ENCODE measurements at regions not wholly inside any gene's neighbourhood (a gene's known extent, or its start where the extent isn't known, plus 50 kb on each side); places are given as distances from the start of the nearest gene placed in this dataset.

- intact Hi-C loops (cut with micrococcal nuclease): no loop called here
- Histone ChIP-seq H3K36me3 (replicated peaks in 1 of 2; ENCODE audit: control insufficient read depth in 1 of 2, insufficient read depth in 2 of 2, low read length in 2 of 2) (no peaks in the 10 kb centered on the region), H2AFZ (ENCODE audit: insufficient read depth, low read depth, low read length, poor library complexity, severe bottlenecking) (no peak overlapping the region), H3K79me2 (ENCODE audit: insufficient read depth, low read length) (no peaks in the 10 kb centered on the region), H3K4me1 (ENCODE audit: control insufficient read depth in 1 of 2, insufficient read depth in 2 of 2, low read length in 2 of 2) (no peaks in the 10 kb centered on the region), H3K4me2 (replicated peaks; ENCODE audit: extremely low read depth, low read length, poor library complexity, severe bottlenecking) (no peak overlapping the region), H3K4me3 (replicated peaks in 1 of 3; ENCODE audit: low read depth in 2 of 3, low read length in 3 of 3) (no peak overlapping the region), H3K9ac (ENCODE audit: insufficient read depth, low read length, poor library complexity, severe bottlenecking) (no peak overlapping the region), H3K27me3 (ENCODE audit: control insufficient read depth in 2 of 2, insufficient read depth in 2 of 2, low read length in 2 of 2) (no peaks in the 10 kb centered on the region), H3K27ac (ENCODE audit: low read depth in 1 of 2, low read length in 2 of 2) (no peak overlapping the region), H3K9me3 (replicated peaks in 1 of 2; ENCODE audit: control insufficient read depth in 1 of 2, insufficient read depth in 1 of 2, low read length in 2 of 2) (peaks cover 0 to 5% of the 10 kb centered on the region in 2 donors), H4K20me1 (ENCODE audit: insufficient read depth, low read length) (no peaks in the 10 kb centered on the region)
- Mint-ChIP-seq H3K4me1 (no peaks in the 10 kb centered on the region), H3K27me3 (ENCODE audit: low read depth in 3 of 3) (no peaks in the 10 kb centered on the region), H3K4me3 (no peak overlapping the region), H3K9me3 (peaks cover 0 to 8% (median 4%) of the 10 kb centered on the region in 7 donors), H3K36me3 (no peaks in the 10 kb centered on the region), H3K27ac (no peak overlapping the region)
- no peak for TF ChIP-seq CTCF (IDR thresholded peaks at IDR 0.05)
- no CpG with 5 or more reads among the region's 1 CpG for WGBS (ENCODE audit: insufficient coverage)
- no peak for DNase-seq
Observed at GRCh38 chr3:82676356-82677026, 915.0 kb upstream of the GBE1 start.

- Histone ChIP-seq H2AFZ (ENCODE audit: insufficient read depth, low read depth, low read length, poor library complexity, severe bottlenecking) (no peak overlapping the region), H3K27me3 (ENCODE audit: control insufficient read depth in 2 of 2, insufficient read depth in 2 of 2, low read length in 2 of 2) (no peaks in the 10 kb centered on the region), H3K4me3 (replicated peaks in 1 of 3; ENCODE audit: low read depth in 2 of 3, low read length in 3 of 3) (no peak overlapping the region), H3K27ac (ENCODE audit: low read depth in 1 of 2, low read length in 2 of 2) (no peak overlapping the region), H3K79me2 (ENCODE audit: insufficient read depth, low read length) (no peaks in the 10 kb centered on the region), H3K9me3 (replicated peaks in 1 of 2; ENCODE audit: control insufficient read depth in 1 of 2, insufficient read depth in 1 of 2, low read length in 2 of 2) (no peaks in the 10 kb centered on the region), H3K36me3 (replicated peaks in 1 of 2; ENCODE audit: control insufficient read depth in 1 of 2, insufficient read depth in 2 of 2, low read length in 2 of 2) (no peaks in the 10 kb centered on the region), H3K9ac (ENCODE audit: insufficient read depth, low read length, poor library complexity, severe bottlenecking) (no peak overlapping the region), H3K4me1 (ENCODE audit: control insufficient read depth in 1 of 2, insufficient read depth in 2 of 2, low read length in 2 of 2) (no peaks in the 10 kb centered on the region), H3K4me2 (replicated peaks; ENCODE audit: extremely low read depth, low read length, poor library complexity, severe bottlenecking) (no peak overlapping the region), H4K20me1 (ENCODE audit: insufficient read depth, low read length) (no peaks in the 10 kb centered on the region)
- H3K27me3 Mint-ChIP-seq (ENCODE audit: low read depth in 3 of 3): peaks cover 0 to 2% (median 0%) of the 10 kb centered on the region in 3 donors
- TF ChIP-seq CTCF (IDR thresholded peaks at IDR 0.05): no peak
- DNase-seq: no peak
- no CpG with 5 or more reads among the region's 2 CpGs for WGBS (ENCODE audit: insufficient coverage)
- no peak overlapping the region for H3K27ac Mint-ChIP-seq
- H3K4me3 Mint-ChIP-seq: no peak overlapping the region
- H3K9me3 Mint-ChIP-seq: peaks cover 0 to 8% (median 3%) of the 10 kb centered on the region in 7 donors
- no peaks in the 10 kb centered on the region for H3K4me1 Mint-ChIP-seq
- H3K36me3 Mint-ChIP-seq: no peaks in the 10 kb centered on the region
- intact Hi-C loops (cut with micrococcal nuclease): no loop called here
Observed at GRCh38 chr3:82672966-82673365, 911.5 kb upstream of the GBE1 start.

Measured in CD14-positive monocyte (primary cell).